Liver (tissue), 7 donors: ENCODE measurements at regions not wholly inside any gene's neighbourhood (a gene's known extent, or its start where the extent isn't known, plus 50 kb on each side); places are given as distances from the start of the nearest gene placed in this dataset.
"Not testable (repeated sequence)": the region's sequence is repeated elsewhere in the genome, so short reads cannot be mapped to it uniquely, and the experiment has no call there.

Experiments
- DNase-seq: peaks from one replicate; pipeline ENCODE4 v3.0.0-alpha.2; 2017; ENCODE audit warnings: low spot score
- H3K27ac ChIP-seq, 2 donors: one replicate each; pipeline ENCODE4 v1.7.0; 2013; ENCODE audit warnings: inconsistent platforms in 2 of 2, low read length in 2 of 2, control low read depth in 1 of 2, low read depth in 1 of 2, mild to moderate bottlenecking in 1 of 2
- H3K27me3 ChIP-seq, 4 donors: one replicate each; pipeline versions ENCODE4 v1.6.1 to v1.7.0; 2013; ENCODE audit warnings: low read length in 3 of 4, inconsistent platforms in 1 of 4, mild to moderate bottlenecking in 1 of 4, moderate library complexity in 1 of 4; ENCODE audit not compliant: control insufficient read depth in 4 of 4, insufficient read depth in 4 of 4
- H3K36me3 ChIP-seq, 4 donors: one replicate each; pipeline versions ENCODE4 v1.6.1 to v1.7.0; 2013; ENCODE audit warnings: low read length in 3 of 4, mild to moderate bottlenecking in 3 of 4, low read depth in 1 of 4, moderate library complexity in 1 of 4; ENCODE audit not compliant: control insufficient read depth in 4 of 4, insufficient read depth in 3 of 4
- H3K4me1 ChIP-seq, 4 donors: one replicate each; pipeline versions ENCODE4 v1.6.1 to v1.7.0; 2013; ENCODE audit warnings: low read length in 3 of 4, mild to moderate bottlenecking in 3 of 4, moderate library complexity in 1 of 4; ENCODE audit not compliant: control insufficient read depth in 4 of 4, insufficient read depth in 4 of 4
- H3K4me3 ChIP-seq, 3 donors: one replicate each; pipeline versions ENCODE4 v1.6.1 to v1.7.0; 2013; ENCODE audit warnings: low read length in 3 of 3, control low read depth in 1 of 3, low read depth in 1 of 3, mild to moderate bottlenecking in 1 of 3
- H3K9ac ChIP-seq, 2 donors: one replicate each; pipeline ENCODE4 v1.7.0; 2013; ENCODE audit warnings: low read length in 2 of 2, mild to moderate bottlenecking in 2 of 2, moderate library complexity in 2 of 2, control low read depth in 1 of 2, low read depth in 1 of 2
- H3K9me3 ChIP-seq, 4 donors: one replicate each; pipeline versions ENCODE4 v1.6.1 to v1.7.0; 2013; ENCODE audit warnings: low read length in 3 of 4; ENCODE audit not compliant: control insufficient read depth in 4 of 4
- EGR1 ChIP-seq, 2 donors: IDR thresholded peaks; 2 replicates each; pipeline ENCODE4 v1.6.1; 2016 to 2018; ENCODE audit warnings: antibody characterized with exemption in 2 of 2, low read depth in 2 of 2
- FOXA1 ChIP-seq: IDR thresholded peaks from 2 replicates; pipeline ENCODE4 v1.6.1; 2016; ENCODE audit warnings: antibody characterized with exemption
- MAX ChIP-seq: IDR thresholded peaks from 2 replicates; pipeline ENCODE4 v1.6.1; 2016; ENCODE audit warnings: antibody characterized with exemption
- RAD21 ChIP-seq, 2 donors: IDR thresholded peaks; 2 replicates each; pipeline ENCODE4 v1.6.1; 2016; ENCODE audit warnings: antibody characterized with exemption in 2 of 2, mild to moderate bottlenecking in 2 of 2
- REST ChIP-seq: IDR thresholded peaks from 2 replicates; pipeline ENCODE4 v1.6.1; 2016; ENCODE audit warnings: antibody characterized with exemption, mild to moderate bottlenecking
- TAF1 ChIP-seq: conservative IDR thresholded peaks from 2 replicates; pipeline ENCODE4 v1.6.1; 2016; ENCODE audit warnings: antibody characterized with exemption, mild to moderate bottlenecking
- ZBTB33 ChIP-seq: IDR thresholded peaks from 2 replicates; pipeline ENCODE4 v1.6.1; 2016; ENCODE audit warnings: antibody characterized with exemption
- WGBS: extraction: QIAGEN DNeasy Blood & Tissue Kit; methylation state at CpG from one replicate; pipeline ENCODE4 v1.1.7; 2013; 5-methylcytosine and 5-hydroxymethylcytosine counted together
- donor health status: healthy.
- donor health status: healthy.
- donor health status: healthy.
- donor health status: healthy.

- TF ChIP-seq REST (no peak), FOXA1 (no peak)
Measured at GRCh38 chr11:43164831-43165230, 147.0 kb upstream of the API5 start (continued).

- not testable (repeated sequence) for DNase-seq, H3K27me3 ChIP-seq, H3K36me3 ChIP-seq, H3K9ac ChIP-seq, H3K9me3 ChIP-seq, H3K4me1 ChIP-seq, H3K27ac ChIP-seq, H3K4me3 ChIP-seq
- WGBS, result 61% methylated on average over 3 of the region's 3 CpGs
Measured at GRCh38 chr11:43165393-43165792, 146.4 kb upstream of the API5 start.

- 67% methylated on average over 2 of the region's 2 CpGs for WGBS
- not testable (repeated sequence) for H3K9ac ChIP-seq
Measured at GRCh38 chr11:43168241-43168640, 143.6 kb upstream of the API5 start.

GRCh38 chr11:43172477-43172876 is 139.3 kb upstream of the API5 start:
- peaks cover 0 to 1% (median 0%) of the 10 kb centered on the region in 4 donors for H3K9me3 ChIP-seq
- DNase-seq, result no peak
- no peak overlapping the region for H3K9ac ChIP-seq
- H3K27me3 ChIP-seq, result no peaks in the 10 kb centered on the region
- no peaks in the 10 kb centered on the region for H3K4me1 ChIP-seq
- no peak for TF ChIP-seq MAX
- no peak for TF ChIP-seq RAD21 (IDR thresholded peaks at IDR 0.05)
- no peak for TF ChIP-seq ZBTB33
- TF ChIP-seq TAF1, result no peak
- no peak for TF ChIP-seq EGR1 (IDR thresholded peaks at IDR 0.05; ENCODE audit: low read depth in 2 of 2)
- H3K4me3 ChIP-seq, result no peak overlapping the region
- 73% methylated on average over 2 of the region's 2 CpGs for WGBS
- no peak overlapping the region for H3K27ac ChIP-seq
- no peaks in the 10 kb centered on the region for H3K36me3 ChIP-seq

More at GRCh38 chr11:43168241-43168640, 143.6 kb upstream of the API5 start:
- not testable (repeated sequence) for H3K36me3 ChIP-seq, DNase-seq, H3K9me3 ChIP-seq, H3K4me3 ChIP-seq, H3K4me1 ChIP-seq, H3K27me3 ChIP-seq, H3K27ac ChIP-seq
